ENCODE measurements at regions not wholly inside any gene's neighbourhood (a gene's known extent, or its start where the extent isn't known, plus 50 kb on each side); places are given as distances from the start of the nearest gene placed in this dataset.
A peak's percentile ranks its signal among the peaks of the same experiment; 100 is the strongest.

DNA sequence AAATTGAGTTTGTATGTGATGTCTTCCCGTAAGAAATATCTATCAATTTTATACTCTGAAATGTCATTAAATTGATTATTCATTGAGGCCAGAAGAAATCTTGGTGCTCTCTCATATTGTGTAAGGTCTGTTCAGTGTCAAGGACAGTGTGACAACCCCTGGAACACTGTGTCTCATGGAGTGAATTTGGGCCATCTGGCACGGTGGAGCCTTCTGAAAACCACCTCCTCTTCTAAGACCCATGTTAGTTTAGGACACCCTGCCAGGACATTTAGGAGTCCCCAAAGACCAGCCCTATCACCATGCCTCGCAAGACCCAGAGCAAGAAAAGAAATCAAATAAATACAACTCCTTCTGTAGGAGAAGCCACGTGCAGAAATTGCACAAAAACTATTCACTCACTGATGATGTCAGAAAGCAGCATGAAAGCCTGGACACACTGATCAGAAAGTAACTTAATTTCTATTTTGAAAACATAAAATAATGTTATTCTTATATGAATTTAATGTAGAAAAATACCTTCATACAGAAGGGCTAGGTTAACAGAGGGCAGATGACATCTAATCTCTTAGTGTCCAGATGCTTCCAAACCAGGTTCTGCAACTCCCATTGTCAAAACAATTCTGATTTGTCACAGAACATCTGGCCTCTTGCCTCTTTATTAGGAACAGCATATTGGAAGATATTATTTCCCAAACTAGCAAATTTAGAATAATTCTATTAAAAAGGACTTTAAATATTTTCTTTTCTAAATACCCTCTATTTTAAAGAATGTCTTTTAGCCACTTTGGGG lies 298.8 kb downstream of the NR2F1-AS1 start:
- Mint-ChIP-seq H3K36me3 (peaks cover 0 to 10% (median 0%) of the 10 kb centered on the region in 3 donors), H3K4me1 (no peaks in the 10 kb centered on the region), H3K27me3 (peaks cover 0 to 3% (median 0%) of the 10 kb centered on the region in 5 donors), H3K9me3 (peaks cover 0 to 12% (median 4%) of the 10 kb centered on the region in 9 donors), H3K4me3 (no peak overlapping the region), H3K27ac (no peak overlapping the region)
- POLR2A ChIA-PET, result no interaction called here
- DNase-seq, result no peak
- ATAC-seq, result no peak

DNA sequence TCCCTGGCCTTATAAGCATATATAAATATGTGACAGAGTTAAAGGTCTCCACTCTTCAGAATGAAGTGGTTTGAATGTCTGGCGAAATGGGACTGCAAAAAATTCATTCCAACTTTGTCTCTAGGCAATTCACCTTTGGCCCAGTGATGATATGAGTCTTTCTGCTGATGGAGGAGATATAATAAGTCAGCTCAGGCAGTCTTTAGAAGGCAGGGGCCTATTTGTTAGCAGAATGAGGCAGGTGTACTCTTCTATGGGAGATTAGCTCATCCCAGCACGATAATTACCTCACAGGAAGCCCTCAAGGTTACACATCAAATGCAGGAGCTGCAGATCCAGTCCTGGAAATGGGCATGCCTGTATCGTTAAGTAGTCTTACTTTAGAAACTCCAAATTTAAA lies 300.5 kb downstream of the NR2F1-AS1 start:
- H3K27ac Mint-ChIP-seq, result no peak overlapping the region
- H3K27me3 Mint-ChIP-seq, result peaks cover 0 to 3% (median 0%) of the 10 kb centered on the region in 5 donors
- POLR2A ChIA-PET, result no interaction called here
- peaks cover 0 to 2% (median 0%) of the 10 kb centered on the region in 9 donors for H3K9me3 Mint-ChIP-seq
- DNase-seq (no peak), ATAC-seq (no peak)
- H3K4me3 Mint-ChIP-seq, result no peak overlapping the region
- no peaks in the 10 kb centered on the region for H3K36me3 Mint-ChIP-seq
- no peaks in the 10 kb centered on the region for H3K4me1 Mint-ChIP-seq

DNA sequence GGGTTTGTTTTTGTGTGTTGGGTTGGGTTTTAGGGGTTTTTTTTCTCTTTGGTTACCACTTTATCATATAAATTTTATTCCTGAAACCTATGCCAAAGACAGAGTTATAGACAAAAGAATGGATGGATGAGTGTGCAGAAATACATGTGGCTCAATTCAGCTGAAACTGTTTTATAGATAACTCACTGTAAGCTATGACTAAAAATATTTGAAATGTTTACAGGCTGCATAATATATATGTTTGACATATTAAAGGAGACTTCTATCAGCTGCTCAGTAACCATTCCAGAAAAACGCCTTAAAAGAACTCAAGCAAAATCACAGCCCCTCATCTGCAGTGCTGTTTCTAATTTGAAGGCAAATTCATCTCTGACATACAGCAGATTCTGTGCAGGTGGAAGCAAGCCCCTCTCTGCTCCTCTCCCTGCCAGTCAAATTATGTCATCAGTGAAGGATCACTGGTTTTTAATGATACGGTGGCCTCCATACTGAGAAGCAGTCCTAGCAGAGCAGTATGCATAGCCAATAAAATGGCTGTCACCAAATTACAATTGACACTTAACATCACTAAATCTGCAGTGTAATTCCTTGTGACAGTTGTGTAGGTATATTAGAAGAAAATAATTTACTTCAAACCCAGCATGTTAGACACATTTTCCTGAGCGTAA lies 301.6 kb downstream of the NR2F1-AS1 start:
- H3K4me1 Mint-ChIP-seq, result no peaks in the 10 kb centered on the region
- DNase-seq (no peak), ATAC-seq (no peak)
- no peak overlapping the region for H3K27ac Mint-ChIP-seq
- no peak overlapping the region for H3K4me3 Mint-ChIP-seq
- no peaks in the 10 kb centered on the region for H3K9me3 Mint-ChIP-seq
- no peaks in the 10 kb centered on the region for H3K36me3 Mint-ChIP-seq
- peaks cover 0 to 3% (median 0%) of the 10 kb centered on the region in 5 donors for H3K27me3 Mint-ChIP-seq
- POLR2A ChIA-PET, result no interaction called here

DNA sequence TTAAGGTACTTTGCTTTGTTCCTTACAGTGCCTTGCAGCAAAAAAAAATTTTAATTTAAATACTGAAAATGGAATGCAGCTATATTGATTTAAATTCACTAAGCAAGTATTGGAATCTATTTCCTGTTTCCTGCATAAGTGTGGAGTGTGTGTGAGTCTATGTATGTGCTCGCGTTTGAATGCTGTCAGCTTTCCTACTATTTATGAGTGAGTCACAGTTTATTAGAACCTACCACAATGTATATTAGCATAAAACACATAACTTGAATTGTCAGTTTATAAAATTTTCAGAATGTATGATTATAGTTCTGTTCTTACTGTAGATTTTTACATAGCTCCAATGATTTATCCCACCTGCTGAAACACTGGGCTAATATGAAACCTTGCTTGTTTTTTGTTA lies 302.1 kb downstream of the NR2F1-AS1 start:
- Mint-ChIP-seq H3K27ac (no peak overlapping the region), H3K4me1 (no peaks in the 10 kb centered on the region), H3K27me3 (peaks cover 0 to 4% (median 2%) of the 10 kb centered on the region in 5 donors), H3K4me3 (no peak overlapping the region), H3K9me3 (no peaks in the 10 kb centered on the region), H3K36me3 (no peaks in the 10 kb centered on the region)
- ATAC-seq, result no peak
- POLR2A ChIA-PET, result no interaction called here
- no peak for DNase-seq

DNA sequence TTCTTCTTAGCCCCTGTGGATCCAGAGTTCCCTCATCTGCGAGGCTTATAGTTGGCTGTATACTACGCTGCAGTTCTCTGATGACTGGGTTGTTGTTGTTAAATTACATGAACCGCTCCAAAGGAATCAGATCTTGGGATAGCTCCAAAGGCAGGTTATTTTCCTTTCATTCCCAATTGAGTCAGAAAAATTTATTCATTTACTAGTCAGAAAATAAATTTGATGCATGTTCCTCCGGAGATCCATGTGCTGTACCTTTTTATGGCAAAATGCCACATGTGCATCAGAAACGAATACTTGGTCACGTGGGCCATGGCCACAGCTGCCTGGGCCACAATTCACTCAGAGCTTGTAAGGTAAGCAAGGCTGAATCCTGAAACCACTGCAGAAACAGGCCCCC lies 304.0 kb downstream of the NR2F1-AS1 start:
- Mint-ChIP-seq H3K4me1 (no peaks in the 10 kb centered on the region), H3K9me3 (no peaks in the 10 kb centered on the region), H3K36me3 (no peaks in the 10 kb centered on the region), H3K27ac (no peak overlapping the region), H3K27me3 (peaks cover 0 to 4% (median 1%) of the 10 kb centered on the region in 5 donors), H3K4me3 (no peak overlapping the region)
- ATAC-seq (no peak), DNase-seq (no peak)
- POLR2A ChIA-PET, result no interaction called here

DNA sequence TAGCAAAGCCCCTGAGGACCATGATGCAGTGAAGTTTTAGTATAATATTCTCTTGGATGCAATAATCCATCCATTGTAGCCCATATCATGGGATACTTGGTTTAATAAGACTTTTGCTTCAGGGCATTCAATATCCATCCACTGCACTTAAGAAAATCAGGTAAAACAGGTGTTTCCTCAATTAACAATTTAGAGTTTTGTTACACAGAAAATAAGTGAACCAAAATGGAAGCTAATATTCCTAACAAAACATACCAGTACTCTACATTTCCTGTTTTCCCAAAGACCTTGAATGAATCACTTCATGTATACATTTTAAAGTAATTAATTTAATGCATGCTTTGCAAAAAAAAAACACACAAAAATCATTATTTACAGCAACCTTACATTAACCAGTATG lies 305.6 kb downstream of the NR2F1-AS1 start:
- DNase-seq (no peak), ATAC-seq (no peak)
- Mint-ChIP-seq H3K27me3 (peaks cover 0 to 4% (median 0%) of the 10 kb centered on the region in 5 donors), H3K4me1 (no peaks in the 10 kb centered on the region), H3K27ac (no peak overlapping the region), H3K9me3 (no peaks in the 10 kb centered on the region), H3K4me3 (no peak overlapping the region), H3K36me3 (no peaks in the 10 kb centered on the region)
- POLR2A ChIA-PET, result no interaction called here

DNA sequence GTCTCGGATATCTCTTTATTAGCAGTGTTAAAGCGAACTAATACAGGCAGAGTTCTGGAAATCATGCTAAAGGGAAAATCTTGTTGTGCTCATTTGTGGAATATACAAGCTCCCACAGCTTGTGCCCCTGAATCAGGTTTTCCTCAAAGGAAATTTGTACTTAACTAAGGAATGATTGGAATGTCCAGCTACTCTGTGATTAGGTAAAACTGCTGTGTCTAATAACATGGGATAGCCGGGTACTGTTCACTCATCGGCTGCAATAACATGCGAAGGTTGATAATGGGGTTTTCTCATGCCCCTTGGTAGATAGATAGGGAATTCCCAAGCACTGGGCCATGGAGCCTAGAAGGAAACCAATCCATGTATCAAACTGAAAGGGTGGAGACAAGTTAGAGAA lies 306.7 kb downstream of the NR2F1-AS1 start:
- ATAC-seq, result no peak
- no peaks in the 10 kb centered on the region for H3K36me3 Mint-ChIP-seq
- peaks cover 0 to 4% (median 0%) of the 10 kb centered on the region in 5 donors for H3K27me3 Mint-ChIP-seq
- no peak overlapping the region for H3K4me3 Mint-ChIP-seq
- POLR2A ChIA-PET, result no interaction called here
- DNase-seq, result no peak
- no peaks in the 10 kb centered on the region for H3K9me3 Mint-ChIP-seq
- H3K27ac Mint-ChIP-seq, result no peak overlapping the region
- no peaks in the 10 kb centered on the region for H3K4me1 Mint-ChIP-seq

DNA sequence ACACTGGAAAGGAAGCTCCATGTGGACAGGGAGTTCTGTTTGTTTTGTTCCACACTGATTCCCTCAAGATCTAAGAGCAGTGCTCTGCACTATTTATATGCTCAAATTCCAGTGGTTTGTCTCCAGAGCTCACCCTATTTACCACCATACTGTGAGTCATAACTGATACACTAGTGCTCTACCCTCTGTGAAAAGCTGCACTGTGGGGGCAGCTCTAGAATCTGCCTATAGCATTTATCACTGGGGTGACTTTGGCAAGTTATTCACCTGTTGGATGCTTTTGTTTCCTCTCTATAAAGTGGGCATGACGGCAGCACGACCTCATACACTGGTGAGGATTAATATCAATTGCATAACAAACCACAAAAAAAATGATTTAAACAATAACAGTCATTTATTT lies 307.8 kb downstream of the NR2F1-AS1 start:
- POLR2A ChIA-PET, result no interaction called here
- no peak overlapping the region for H3K27ac Mint-ChIP-seq
- no peaks in the 10 kb centered on the region for H3K36me3 Mint-ChIP-seq
- no peak for DNase-seq
- peaks cover 0 to 5% (median 0%) of the 10 kb centered on the region in 9 donors for H3K9me3 Mint-ChIP-seq
- H3K27me3 Mint-ChIP-seq, result peaks cover 0 to 4% (median 0%) of the 10 kb centered on the region in 5 donors
- ATAC-seq, result no peak
- H3K4me1 Mint-ChIP-seq, result no peaks in the 10 kb centered on the region
- no peak overlapping the region for H3K4me3 Mint-ChIP-seq

DNA sequence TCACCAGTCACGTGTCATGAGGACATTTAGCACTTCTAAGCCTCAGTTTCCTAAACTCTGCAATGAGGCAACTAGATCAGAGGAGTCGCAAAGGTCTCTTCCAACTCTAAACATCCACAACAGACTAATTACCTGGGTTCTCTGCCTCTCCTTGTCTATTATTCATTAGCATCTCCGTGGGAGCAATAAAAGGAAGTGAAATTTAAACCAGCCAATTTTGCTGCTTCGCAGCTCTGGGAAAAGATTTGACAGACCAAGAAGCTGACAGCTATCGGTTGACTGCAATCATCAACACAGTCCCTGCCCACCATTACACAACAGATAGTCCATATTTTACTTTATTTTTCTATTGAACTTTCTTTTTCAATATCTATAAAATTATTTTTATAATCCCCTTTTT lies 308.9 kb downstream of the NR2F1-AS1 start:
- Mint-ChIP-seq H3K4me3 (no peak overlapping the region), H3K9me3 (peaks cover 0 to 12% (median 0%) of the 10 kb centered on the region in 9 donors), H3K4me1 (no peaks in the 10 kb centered on the region), H3K36me3 (no peaks in the 10 kb centered on the region), H3K27ac (no peak overlapping the region), H3K27me3 (peaks cover 0 to 4% (median 0%) of the 10 kb centered on the region in 5 donors)
- DNase-seq (no peak), ATAC-seq (no peak)
- POLR2A ChIA-PET, result no interaction called here

DNA sequence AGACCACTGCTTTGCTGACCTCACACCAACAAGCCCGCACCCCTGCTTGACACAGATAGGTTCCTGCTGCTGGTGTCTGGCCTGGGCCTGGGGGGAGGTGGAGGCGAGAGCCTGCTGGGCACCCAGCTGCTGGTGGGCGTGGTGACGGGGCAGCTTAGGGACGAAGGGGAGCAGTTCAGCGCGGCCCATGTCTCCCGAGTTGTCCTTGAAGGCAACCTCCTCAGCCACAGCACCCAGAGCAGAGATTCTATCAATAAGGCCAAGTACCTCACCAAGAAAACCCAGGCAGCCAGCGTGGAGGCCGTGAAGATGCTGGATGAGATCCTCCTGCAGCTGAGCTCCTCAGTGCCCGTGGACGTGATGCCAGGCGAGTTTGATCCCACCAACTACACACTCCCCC lies 313.3 kb downstream of the NR2F1-AS1 start:
- Mint-ChIP-seq H3K4me3 (no peak overlapping the region), H3K27ac (no peak overlapping the region), H3K27me3 (no peaks in the 10 kb centered on the region), H3K9me3 (peaks cover 0 to 12% (median 3%) of the 10 kb centered on the region in 9 donors), H3K36me3 (no peaks in the 10 kb centered on the region), H3K4me1 (no peaks in the 10 kb centered on the region)
- POLR2A ChIA-PET, result no interaction called here
- ATAC-seq, result no peak
- DNase-seq, result no peak

DNA sequence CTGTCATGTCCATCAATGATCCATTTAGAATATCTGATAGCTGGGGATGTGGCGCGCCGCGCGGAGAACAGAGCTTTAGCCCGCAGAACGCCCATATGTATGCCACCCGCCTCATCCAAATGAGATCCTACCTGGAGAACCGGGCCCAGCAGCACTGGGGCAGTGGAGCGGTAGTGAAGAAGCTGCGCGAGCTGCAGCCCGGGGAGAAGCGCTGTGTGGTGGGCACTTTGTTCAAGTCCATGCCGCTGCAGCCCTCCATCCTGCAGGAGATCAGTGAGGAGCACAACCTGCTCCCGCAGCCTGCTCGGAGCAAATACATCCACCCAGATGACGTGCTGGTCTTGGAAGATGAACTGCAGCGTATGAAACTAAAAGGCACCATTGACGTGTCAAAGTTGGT lies 313.7 kb downstream of the NR2F1-AS1 start:
- no peaks in the 10 kb centered on the region for H3K27me3 Mint-ChIP-seq

DNA sequence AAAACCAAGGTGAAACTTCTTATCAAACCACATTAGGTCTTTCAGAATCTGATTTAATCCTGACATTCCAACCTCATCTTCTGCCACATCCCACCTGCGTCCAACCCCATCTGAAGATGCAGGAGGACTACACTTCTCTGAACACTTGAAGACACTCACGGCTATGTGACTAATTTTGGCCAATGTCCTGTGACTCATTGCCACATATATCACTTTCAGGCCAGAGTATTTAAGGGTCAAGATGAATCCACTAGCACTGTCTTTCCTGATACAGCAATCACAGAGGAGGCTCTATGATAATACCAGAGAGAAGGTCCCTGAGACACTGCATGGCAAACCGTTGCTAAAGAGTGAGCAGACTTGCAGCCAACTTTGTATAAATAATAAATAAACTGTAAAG lies 323.4 kb downstream of the NR2F1-AS1 start:
- no peaks in the 10 kb centered on the region for H3K4me1 Mint-ChIP-seq
- H3K27ac Mint-ChIP-seq, result no peak overlapping the region
- peaks cover 0 to 4% (median 0%) of the 10 kb centered on the region in 9 donors for H3K9me3 Mint-ChIP-seq
- H3K36me3 Mint-ChIP-seq, result no peaks in the 10 kb centered on the region
- DNase-seq (no peak), ATAC-seq (no peak)
- POLR2A ChIA-PET, result no interaction called here
- peaks cover 0 to 2% (median 0%) of the 10 kb centered on the region in 5 donors for H3K27me3 Mint-ChIP-seq
- no peak overlapping the region for H3K4me3 Mint-ChIP-seq

More for the DNA sequence above, 313.7 kb downstream of the NR2F1-AS1 start:
- Mint-ChIP-seq H3K9me3 (peaks cover 0 to 12% (median 3%) of the 10 kb centered on the region in 9 donors), H3K4me3 (no peak overlapping the region), H3K36me3 (no peaks in the 10 kb centered on the region), H3K4me1 (no peaks in the 10 kb centered on the region), H3K27ac (no peak overlapping the region)
- POLR2A ChIA-PET, result no interaction called here
- no peak for ATAC-seq
- DNase-seq, result peak in 1 of 10 donors; percentile 3

DNA sequence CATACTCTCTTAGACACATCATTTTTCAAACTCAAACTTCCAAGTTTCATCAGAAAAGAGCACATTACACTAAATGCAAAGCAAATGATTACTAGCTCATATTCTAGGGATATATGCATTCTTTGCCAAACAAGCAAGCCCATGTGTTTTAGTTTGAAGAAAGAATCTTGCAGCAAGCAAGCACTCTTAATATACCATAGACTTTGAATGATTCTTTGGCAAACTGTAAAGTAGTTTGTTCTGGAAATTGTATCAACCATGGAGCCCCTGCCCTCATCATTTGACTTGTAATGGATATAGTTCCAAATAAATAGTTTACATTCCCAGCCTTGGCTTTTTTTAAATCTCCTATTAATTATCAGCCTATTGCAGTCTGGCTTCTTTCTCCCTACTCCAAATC lies 325.2 kb downstream of the NR2F1-AS1 start:
- peaks cover 0 to 2% (median 0%) of the 10 kb centered on the region in 5 donors for H3K27me3 Mint-ChIP-seq

More for the DNA sequence above, 325.2 kb downstream of the NR2F1-AS1 start:
- no peak overlapping the region for H3K4me3 Mint-ChIP-seq
- POLR2A ChIA-PET, result no interaction called here
- no peak for DNase-seq
- H3K9me3 Mint-ChIP-seq, result peaks cover 0 to 5% (median 0%) of the 10 kb centered on the region in 9 donors
- H3K27ac Mint-ChIP-seq, result no peak overlapping the region
- ATAC-seq, result no peak
- H3K36me3 Mint-ChIP-seq, result peaks cover 0 to 3% (median 0%) of the 10 kb centered on the region in 3 donors
- no peaks in the 10 kb centered on the region for H3K4me1 Mint-ChIP-seq
